ENCODE measurements at regions not wholly inside any gene's neighbourhood (a gene's known extent, or its start where the extent isn't known, plus 50 kb on each side); places are given as distances from the start of the nearest gene placed in this dataset.

DNA sequence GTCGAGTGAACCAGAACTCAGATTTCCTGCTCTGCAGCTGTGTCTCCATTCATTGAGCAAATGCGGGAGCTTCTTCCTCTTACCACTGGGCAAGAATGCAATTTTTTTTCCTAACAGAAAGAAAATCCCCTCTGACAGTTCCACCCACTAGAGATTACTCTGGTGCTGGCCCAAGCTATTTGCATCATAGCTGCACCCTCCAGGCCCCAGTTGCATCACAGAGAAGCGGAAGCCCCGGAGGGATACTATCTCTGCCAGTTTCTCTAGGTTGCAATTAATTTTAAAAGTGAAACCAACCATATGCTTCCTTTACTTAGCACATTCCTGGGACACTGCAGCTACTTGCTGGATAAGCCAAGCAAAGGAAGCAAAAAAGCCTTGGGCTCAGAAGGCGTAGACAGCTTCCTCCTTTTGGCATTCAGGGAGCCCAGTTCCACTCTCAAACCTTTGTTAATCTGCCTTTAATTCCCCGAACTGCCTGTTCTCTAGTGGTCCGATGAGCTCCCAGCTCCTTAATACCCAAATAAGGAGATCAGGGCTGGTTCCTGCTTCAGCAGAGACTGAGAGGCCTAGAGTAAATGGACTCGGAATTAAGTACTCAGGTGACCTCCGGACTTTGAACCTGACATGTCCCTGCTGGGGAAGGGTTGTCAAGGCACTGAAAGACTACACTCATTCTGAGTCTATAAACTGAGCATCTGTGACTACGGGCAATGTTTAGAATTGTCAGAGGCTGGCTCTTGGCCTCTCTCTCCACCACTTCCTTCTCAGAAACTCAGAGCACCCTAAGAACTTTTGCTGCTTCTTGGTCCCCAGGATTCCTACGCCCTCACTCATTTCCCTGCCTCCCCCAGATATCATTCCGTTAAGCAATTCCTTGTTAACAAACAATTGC lies 72.5 kb upstream of the TNFSF18 start (continued):
- TF ChIP-seq, protein P1, sequence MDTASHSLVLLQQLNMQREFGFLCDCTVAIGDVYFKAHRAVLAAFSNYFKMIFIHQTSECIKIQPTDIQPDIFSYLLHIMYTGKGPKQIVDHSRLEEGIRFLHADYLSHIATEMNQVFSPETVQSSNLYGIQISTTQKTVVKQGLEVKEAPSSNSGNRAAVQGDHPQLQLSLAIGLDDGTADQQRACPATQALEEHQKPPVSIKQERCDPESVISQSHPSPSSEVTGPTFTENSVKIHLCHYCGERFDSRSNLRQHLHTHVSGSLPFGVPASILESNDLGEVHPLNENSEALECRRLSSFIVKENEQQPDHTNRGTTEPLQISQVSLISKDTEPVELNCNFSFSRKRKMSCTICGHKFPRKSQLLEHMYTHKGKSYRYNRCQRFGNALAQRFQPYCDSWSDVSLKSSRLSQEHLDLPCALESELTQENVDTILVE (CRISPR knock-in tag; IDR thresholded peaks at IDR 0.05) = 0 out of 2 replicates have a peak, but pooled peaks have one; percentile 51
- TF ChIP-seq MIXL1 (CRISPR knock-in tag; IDR thresholded peaks at IDR 0.05) (peak; percentile 82), ZNF598 (CRISPR knock-in tag; IDR thresholded peaks at IDR 0.05; ENCODE audit: borderline replicate concordance) (no peak), HNF4A (CRISPR knock-in tag; IDR thresholded peaks at IDR 0.05) (peak; percentile 98), ZNF383 (CRISPR knock-in tag; IDR thresholded peaks at IDR 0.05; ENCODE audit: borderline replicate concordance) (no peak), SALL1 (CRISPR knock-in tag; IDR thresholded peaks at IDR 0.05) (peak; percentile 77), ZMYM4 (CRISPR knock-in tag; IDR thresholded peaks at IDR 0.05) (peak; percentile 83), BHLHE40 (IDR thresholded peaks at IDR 0.05; ENCODE audit: low read length) (peak; percentile 59), HNF4G (IDR thresholded peaks at IDR 0.05; ENCODE audit: borderline replicate concordance, low read depth, low read length) (peak; percentile 95), HNF4G (CRISPR knock-in tag; IDR thresholded peaks at IDR 0.05; ENCODE audit: borderline replicate concordance, low read depth) (peak; percentile 90), MEIS1 (CRISPR knock-in tag; IDR thresholded peaks at IDR 0.05; ENCODE audit: borderline replicate concordance) (no peak), ZMYM2 (CRISPR knock-in tag; IDR thresholded peaks at IDR 0.05) (peak; percentile 49; the same call in 1 of the 2 replicates), ERF (CRISPR knock-in tag; IDR thresholded peaks at IDR 0.05) (0 out of 2 replicates have a peak, but pooled peaks have one; percentile 43), EP300 (IDR thresholded peaks at IDR 0.05; ENCODE audit: low read depth in 2 of 2, low read length in 2 of 2) (peak in 1 of 2 experiments; percentile 66; a peak in 2 of 4 replicates), EP300 (CRISPR knock-in tag; IDR thresholded peaks at IDR 0.05; ENCODE audit: borderline replicate concordance) (no peak; the same call in 1 of the 2 replicates), FOXK1 (CRISPR knock-in tag; IDR thresholded peaks at IDR 0.05; ENCODE audit: borderline replicate concordance, low read depth) (peak; percentile 28; the same call in 1 of the 2 replicates), ZNF350 (CRISPR knock-in tag; IDR thresholded peaks at IDR 0.05; ENCODE audit: borderline replicate concordance, low read depth) (0 out of 2 replicates have a peak, but pooled peaks have one; percentile 50), MEIS2 (CRISPR knock-in tag; IDR thresholded peaks at IDR 0.05) (0 out of 2 replicates have a peak, but pooled peaks have one; percentile 45), CEBPB (IDR thresholded peaks at IDR 0.05; ENCODE audit: borderline replicate concordance, low read depth, low read length) (peak; percentile 85)
- TF ChIP-seq, protein P2, sequence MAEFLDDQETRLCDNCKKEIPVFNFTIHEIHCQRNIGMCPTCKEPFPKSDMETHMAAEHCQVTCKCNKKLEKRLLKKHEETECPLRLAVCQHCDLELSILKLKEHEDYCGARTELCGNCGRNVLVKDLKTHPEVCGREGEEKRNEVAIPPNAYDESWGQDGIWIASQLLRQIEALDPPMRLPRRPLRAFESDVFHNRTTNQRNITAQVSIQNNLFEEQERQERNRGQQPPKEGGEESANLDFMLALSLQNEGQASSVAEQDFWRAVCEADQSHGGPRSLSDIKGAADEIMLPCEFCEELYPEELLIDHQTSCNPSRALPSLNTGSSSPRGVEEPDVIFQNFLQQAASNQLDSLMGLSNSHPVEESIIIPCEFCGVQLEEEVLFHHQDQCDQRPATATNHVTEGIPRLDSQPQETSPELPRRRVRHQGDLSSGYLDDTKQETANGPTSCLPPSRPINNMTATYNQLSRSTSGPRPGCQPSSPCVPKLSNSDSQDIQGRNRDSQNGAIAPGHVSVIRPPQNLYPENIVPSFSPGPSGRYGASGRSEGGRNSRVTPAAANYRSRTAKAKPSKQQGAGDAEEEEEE (CRISPR knock-in tag; IDR thresholded peaks at IDR 0.05; ENCODE audit: borderline replicate concordance) = no peak; the same call in 1 of the 2 replicates
- TF ChIP-seq, protein P3, sequence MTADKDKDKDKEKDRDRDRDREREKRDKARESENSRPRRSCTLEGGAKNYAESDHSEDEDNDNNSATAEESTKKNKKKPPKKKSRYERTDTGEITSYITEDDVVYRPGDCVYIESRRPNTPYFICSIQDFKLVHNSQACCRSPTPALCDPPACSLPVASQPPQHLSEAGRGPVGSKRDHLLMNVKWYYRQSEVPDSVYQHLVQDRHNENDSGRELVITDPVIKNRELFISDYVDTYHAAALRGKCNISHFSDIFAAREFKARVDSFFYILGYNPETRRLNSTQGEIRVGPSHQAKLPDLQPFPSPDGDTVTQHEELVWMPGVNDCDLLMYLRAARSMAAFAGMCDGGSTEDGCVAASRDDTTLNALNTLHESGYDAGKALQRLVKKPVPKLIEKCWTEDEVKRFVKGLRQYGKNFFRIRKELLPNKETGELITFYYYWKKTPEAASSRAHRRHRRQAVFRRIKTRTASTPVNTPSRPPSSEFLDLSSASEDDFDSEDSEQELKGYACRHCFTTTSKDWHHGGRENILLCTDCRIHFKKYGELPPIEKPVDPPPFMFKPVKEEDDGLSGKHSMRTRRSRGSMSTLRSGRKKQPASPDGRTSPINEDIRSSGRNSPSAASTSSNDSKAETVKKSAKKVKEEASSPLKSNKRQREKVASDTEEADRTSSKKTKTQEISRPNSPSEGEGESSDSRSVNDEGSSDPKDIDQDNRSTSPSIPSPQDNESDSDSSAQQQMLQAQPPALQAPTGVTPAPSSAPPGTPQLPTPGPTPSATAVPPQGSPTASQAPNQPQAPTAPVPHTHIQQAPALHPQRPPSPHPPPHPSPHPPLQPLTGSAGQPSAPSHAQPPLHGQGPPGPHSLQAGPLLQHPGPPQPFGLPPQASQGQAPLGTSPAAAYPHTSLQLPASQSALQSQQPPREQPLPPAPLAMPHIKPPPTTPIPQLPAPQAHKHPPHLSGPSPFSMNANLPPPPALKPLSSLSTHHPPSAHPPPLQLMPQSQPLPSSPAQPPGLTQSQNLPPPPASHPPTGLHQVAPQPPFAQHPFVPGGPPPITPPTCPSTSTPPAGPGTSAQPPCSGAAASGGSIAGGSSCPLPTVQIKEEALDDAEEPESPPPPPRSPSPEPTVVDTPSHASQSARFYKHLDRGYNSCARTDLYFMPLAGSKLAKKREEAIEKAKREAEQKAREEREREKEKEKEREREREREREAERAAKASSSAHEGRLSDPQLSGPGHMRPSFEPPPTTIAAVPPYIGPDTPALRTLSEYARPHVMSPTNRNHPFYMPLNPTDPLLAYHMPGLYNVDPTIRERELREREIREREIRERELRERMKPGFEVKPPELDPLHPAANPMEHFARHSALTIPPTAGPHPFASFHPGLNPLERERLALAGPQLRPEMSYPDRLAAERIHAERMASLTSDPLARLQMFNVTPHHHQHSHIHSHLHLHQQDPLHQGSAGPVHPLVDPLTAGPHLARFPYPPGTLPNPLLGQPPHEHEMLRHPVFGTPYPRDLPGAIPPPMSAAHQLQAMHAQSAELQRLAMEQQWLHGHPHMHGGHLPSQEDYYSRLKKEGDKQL (CRISPR knock-in tag; IDR thresholded peaks at IDR 0.05; ENCODE audit: low read depth) = peak; percentile 30; the same call in 1 of the 2 replicates
